GM10248 (cell line): ENCODE measurements at regions not wholly inside any gene's neighbourhood (a gene's known extent, or its start where the extent isn't known, plus 50 kb on each side); places are given as distances from the start of the nearest gene placed in this dataset.

Source experiments
- CTCF ChIA-PET: fragments of 300-600 bp; sonication (Branson Sonifier 250); formaldehyde crosslinking; extraction: SDS; loops from one replicate; lab custom pipeline; 2021; ENCODE audit warnings: antibody characterized with exemption; lab: Yijun Ruan, JAX
- POLR2A ChIA-PET: fragments of 350-650 bp; sonication (Branson Sonifier 250); formaldehyde crosslinking; extraction: SDS; loops from one replicate; lab custom pipeline; 2020; ENCODE audit warnings: antibody characterized with exemption; lab: Yijun Ruan, JAX
- DNase-seq: peaks from one replicate; pipeline ENCODE4 v3.0.0; 2012; ENCODE audit errors: extremely low spot score
- TF ChIP-seq, protein P1 (sequence below): IDR thresholded peaks from 2 replicates; pipeline ENCODE4 v1.5.1; 2012; ENCODE audit warnings: mild to moderate bottlenecking, low read depth; ENCODE audit errors: extremely low read depth, missing control alignments, control extremely low read depth

DNA sequence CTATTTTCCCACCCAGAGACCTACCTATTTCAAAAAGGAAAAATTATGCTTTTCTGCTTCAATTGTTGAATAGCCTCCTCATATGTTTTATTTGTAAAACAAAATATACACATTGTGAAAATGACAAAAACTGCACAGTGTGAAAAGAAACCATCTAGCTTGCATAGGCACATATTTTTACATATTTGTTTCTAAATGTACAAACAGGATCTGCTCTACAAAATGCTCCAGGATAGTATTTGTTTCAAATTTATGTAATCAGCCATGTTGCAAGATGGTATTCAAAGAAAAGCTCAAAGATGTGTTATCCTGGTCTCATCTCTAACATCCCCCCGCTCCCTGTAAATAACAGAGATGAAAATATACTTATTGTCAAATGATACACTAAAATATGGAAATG lies 366.1 kb upstream of the MPDZ start:
- TF ChIP-seq, protein P1, sequence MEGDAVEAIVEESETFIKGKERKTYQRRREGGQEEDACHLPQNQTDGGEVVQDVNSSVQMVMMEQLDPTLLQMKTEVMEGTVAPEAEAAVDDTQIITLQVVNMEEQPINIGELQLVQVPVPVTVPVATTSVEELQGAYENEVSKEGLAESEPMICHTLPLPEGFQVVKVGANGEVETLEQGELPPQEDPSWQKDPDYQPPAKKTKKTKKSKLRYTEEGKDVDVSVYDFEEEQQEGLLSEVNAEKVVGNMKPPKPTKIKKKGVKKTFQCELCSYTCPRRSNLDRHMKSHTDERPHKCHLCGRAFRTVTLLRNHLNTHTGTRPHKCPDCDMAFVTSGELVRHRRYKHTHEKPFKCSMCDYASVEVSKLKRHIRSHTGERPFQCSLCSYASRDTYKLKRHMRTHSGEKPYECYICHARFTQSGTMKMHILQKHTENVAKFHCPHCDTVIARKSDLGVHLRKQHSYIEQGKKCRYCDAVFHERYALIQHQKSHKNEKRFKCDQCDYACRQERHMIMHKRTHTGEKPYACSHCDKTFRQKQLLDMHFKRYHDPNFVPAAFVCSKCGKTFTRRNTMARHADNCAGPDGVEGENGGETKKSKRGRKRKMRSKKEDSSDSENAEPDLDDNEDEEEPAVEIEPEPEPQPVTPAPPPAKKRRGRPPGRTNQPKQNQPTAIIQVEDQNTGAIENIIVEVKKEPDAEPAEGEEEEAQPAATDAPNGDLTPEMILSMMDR = no peak
- DNase-seq = no peak
- CTCF ChIA-PET = interaction anchor here (1.2 kb wide), 1 partner anchor 14 kb away, joined by 4 read pairs; no protein-coding TSS in a partner anchor
- POLR2A ChIA-PET = no interaction called here

DNA sequence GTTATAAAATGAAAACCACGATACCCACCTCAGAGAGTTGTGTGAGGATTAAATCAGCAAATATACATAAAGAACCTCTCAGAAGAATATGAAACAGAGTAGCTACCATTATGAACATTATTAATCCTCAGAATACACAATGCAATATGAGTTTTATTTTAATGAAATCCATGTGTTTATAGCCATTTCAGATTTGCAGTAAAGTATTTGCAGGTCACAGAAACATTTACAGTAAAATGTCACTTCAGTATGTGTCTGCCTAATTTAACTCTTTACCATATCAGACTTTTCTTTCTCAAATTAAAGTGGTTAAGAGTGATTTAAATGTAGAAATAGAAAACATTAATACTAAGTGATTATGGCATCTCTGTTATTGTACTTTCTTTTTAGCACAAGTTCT lies 365.2 kb upstream of the MPDZ start:
- ChIA-PET CTCF (no interaction called here), POLR2A (no interaction called here)
- no peak for DNase-seq
- TF ChIP-seq, protein P1 = no peak

- TF ChIP-seq, protein P1 = no peak
- ChIA-PET CTCF (no interaction called here), POLR2A (no interaction called here)
- DNase-seq = no peak
Observed at GRCh38 chr9:13642646-13643045, 363.2 kb upstream of the MPDZ start.

DNA sequence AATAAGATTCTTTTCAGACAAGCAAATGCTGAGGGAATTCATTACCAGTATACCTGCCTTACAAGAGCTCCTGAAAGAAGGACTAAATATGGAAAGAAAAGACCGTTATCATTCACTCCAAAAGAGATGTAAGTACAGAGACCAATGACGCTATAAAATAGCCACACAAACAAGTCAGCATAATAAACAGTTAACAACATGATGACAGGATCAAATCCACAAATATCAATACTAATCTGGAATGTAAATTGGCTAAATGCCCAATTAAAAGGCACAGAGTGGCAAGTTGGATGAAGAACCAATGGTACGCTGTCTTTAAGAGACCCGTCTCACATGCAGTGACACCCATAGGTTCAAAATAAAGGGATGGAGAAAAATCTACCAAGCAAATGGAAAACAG lies 349.6 kb upstream of the MPDZ start:
- TF ChIP-seq, protein P1 = no peak
- ChIA-PET POLR2A (no interaction called here), CTCF (no interaction called here)
- DNase-seq = no peak

- DNase-seq = no peak
- ChIA-PET POLR2A (no interaction called here), CTCF (no interaction called here)
- TF ChIP-seq, protein P1 = no peak
Observed at GRCh38 chr9:13628526-13628925, 349.0 kb upstream of the MPDZ start.

- DNase-seq = no peak
- TF ChIP-seq, protein P1 = no peak
- ChIA-PET POLR2A (no interaction called here), CTCF (no interaction called here)
Observed at GRCh38 chr9:13627502-13627901, 348.0 kb upstream of the MPDZ start.

DNA sequence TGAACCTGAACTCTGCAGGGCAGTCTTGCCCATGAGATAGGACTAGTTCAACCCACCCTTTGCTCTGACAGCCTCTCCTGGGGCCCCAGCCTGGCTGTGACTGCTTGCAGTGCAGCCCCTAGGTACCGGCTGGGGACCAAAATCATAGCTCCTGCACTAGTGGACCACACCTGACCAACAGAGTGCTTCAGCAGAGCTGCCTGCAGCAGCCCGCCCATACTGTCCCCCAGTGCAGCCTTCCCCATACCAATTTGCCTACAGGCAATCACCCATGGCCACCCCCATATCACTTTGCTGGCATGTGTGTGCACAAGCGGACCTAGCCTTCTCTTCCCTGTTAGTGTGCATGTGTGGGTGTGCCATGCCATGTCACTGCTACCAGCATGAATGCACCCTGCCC lies 347.6 kb upstream of the MPDZ start:
- DNase-seq = no peak
- ChIA-PET CTCF (no interaction called here), POLR2A (no interaction called here)
- TF ChIP-seq, protein P1 = no peak
